ENCODE measurements at regions not wholly inside any gene's neighbourhood (a gene's known extent, or its start where the extent isn't known, plus 50 kb on each side); places are given as distances from the start of the nearest gene placed in this dataset.

DNA sequence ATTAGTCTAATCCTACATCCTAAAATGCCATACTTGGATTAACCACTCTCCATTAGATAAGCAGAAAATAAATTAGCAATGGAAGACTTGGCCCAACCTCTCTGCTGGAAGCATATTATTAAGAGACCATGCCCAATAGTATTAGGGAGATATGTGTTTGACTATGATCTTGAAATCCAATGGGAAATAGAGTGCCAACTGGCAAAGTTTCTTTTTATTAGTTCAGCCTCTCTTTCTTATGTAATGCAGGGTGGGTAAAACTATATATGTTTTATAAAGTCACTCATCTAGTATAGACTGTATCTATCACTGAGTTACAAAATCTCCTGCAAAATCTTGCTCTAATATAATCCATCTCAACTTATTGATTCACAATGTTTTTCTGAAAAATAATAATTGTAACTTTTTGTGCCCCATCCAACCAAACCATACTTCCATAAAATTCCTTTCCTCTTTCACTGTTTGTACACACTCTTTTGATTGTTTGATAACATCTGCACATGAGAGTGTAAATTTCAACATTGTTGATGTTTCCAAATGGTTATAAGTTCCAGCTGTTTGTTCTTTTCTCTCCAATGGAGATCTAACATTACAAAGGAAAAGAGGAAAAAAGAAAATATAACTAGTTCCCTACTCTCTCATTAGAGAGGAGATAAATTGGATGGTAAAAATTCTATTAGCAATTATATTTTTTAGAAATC lies 408.1 kb upstream of the ADGRL2 start:
- in situ Hi-C loops (cut with HindIII; ENCODE audit: low pct_ligation_motif_present, low pct_unique_long_range_greater_than_20kb, low sequenced_read_pairs): no loop called here
- DNase-seq: no peak

DNA sequence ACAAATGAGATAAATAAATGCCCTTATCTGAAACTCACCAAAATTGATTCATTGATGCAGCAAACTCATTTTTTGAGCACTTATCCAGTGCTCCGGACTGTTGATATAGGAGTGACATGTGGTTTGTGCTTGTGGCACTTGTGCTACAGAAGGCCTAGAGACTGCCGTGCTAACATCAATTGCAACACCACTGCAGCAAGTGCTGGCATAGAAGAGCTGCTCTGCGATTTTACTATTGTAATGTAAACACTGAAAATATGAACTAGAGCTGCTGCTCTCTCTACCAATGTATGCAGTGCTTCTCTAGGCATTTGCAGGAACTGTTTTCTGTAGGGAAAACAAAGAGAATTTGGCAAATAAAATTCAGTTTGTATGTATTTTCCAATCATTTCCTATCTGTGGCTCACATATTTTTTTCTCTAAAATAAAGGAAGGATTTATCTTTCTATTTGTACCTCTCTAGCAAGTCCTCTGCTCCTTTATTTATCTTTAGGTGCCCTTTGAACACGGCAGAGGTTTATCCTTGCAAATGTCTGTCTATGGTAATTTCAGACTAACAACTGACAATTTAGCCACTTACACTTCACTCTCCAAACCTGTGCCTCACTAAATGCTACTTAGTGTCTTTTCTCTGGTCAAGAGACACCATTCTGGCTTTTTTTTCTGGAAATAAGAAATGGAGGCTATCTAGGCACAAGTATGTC lies 409.5 kb upstream of the ADGRL2 start:
- in situ Hi-C loops (cut with HindIII; ENCODE audit: low pct_ligation_motif_present, low pct_unique_long_range_greater_than_20kb, low sequenced_read_pairs): no loop called here
- DNase-seq: no peak

DNA sequence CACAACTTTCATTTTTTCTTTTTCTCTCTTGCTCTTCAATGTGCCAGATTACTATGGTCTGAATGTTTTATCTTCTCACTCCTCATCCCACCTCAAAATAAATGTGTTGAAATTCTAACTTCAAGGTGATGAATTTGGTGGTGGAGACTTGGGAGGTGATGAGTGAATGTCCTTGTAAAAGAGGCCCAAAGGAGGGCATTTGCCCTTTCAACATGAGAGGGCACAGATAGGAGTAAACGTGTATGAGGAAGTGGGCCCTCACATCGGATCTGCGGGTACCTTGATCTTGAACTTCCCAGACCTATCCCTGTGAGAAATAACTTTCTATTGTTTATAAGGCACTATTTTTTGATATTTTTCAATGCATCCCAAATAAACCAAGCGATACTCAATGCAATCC lies 412.3 kb upstream of the ADGRL2 start:
- no peak for DNase-seq
- in situ Hi-C loops (cut with HindIII; ENCODE audit: low pct_ligation_motif_present, low pct_unique_long_range_greater_than_20kb, low sequenced_read_pairs): no loop called here

DNA sequence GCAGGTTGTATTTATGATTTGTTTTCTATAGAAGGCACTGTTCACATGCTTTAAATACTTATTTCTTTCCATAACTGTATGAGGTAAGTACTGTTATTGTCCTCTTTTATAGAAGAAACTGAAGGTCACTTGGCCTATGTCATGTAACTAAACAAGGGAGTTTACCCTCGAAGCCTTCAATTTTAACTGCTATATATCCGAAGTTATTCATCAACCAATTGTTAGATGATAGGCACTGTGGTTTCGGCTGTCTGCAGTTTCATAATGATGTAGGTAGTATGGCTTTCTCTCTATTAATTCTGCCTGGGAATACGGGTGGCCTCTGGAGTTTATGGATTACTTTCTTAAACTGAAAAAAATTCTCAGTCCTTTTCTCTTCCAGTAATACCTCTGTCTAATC lies 413.3 kb upstream of the ADGRL2 start:
- in situ Hi-C loops (cut with HindIII; ENCODE audit: low pct_ligation_motif_present, low pct_unique_long_range_greater_than_20kb, low sequenced_read_pairs): no loop called here

DNA sequence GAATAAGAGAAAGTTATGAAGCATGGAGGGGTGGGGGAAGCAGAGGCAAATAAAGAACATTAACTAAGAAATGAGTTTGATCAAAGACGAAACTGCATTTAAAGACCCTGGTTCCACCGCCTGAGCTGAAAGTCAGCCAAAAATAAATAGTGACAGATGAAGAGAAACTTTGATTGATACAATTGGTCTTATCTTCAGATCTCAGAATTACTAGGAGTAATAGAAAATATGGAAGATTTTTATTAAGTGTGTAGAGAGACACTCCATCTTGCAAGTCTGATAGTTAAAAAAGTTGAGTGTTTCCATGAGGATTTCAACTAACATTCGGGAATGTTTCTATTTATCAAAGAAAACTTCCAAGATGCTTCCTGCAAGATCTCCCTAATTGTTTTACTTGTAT lies 418.2 kb upstream of the ADGRL2 start:
- in situ Hi-C loops (cut with HindIII; ENCODE audit: low pct_ligation_motif_present, low pct_unique_long_range_greater_than_20kb, low sequenced_read_pairs): no loop called here
- no peak for DNase-seq

More for the DNA sequence above, 413.3 kb upstream of the ADGRL2 start:
- DNase-seq: no peak

DNA sequence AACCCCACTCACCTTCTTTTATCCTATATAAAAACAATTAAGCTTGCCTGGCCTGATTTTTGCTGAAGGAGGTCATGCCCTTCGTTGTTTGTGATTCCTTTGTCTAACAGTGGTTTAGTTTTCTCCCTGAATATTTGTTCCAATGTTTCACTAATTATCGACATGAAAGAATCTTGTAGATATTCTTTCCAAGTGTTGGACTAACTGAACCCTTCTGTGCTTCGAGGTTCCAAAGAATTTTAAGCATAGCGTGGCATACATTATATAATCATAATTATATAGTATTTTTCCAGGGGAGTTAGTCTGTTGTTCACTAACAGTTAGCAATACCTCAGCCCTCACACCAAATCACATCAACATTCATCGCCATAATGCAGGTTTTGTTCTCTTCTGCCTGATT lies 418.9 kb upstream of the ADGRL2 start:
- DNase-seq: no peak
- in situ Hi-C loops (cut with HindIII; ENCODE audit: low pct_ligation_motif_present, low pct_unique_long_range_greater_than_20kb, low sequenced_read_pairs): no loop called here

DNA sequence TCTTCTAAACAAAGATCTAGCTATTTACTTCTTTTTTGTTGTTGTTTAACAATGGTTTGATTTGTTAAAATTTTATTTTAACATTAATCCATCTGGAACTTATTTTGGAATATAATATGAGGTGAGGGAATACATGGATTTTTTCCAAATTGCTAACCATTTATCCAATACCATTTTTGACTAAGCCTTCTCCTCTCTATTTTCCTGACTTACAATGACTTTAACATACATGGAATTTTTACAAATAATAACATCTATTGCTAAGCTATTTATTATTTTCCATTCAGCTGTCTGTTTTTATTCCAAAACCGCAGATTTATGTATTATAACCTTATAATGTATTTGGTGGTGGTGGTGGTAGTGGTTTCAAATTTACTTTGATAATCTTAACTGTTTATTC lies 420.3 kb upstream of the ADGRL2 start:
- in situ Hi-C loops (cut with HindIII; ENCODE audit: low pct_ligation_motif_present, low pct_unique_long_range_greater_than_20kb, low sequenced_read_pairs): no loop called here
- DNase-seq: no peak

DNA sequence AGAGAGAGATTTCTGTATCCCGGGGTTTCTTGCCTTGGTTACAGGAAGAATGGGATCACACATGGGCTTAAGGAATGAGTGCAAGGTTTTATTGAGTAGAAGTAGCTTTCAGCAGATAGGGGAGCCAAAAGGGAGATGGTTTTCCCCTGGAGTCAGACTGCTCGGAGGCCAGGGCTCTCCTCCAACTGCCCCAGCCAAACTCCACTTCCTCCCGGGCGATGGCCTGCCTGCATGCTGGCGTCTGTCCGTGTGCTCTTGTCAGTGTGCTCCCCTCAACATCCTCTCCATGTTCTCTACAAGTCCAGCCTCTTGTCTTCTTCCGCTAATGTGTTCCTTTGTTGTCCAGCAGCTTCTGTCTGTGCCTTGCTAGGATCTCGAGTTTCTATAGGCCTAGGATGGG lies 421.3 kb upstream of the ADGRL2 start:
- in situ Hi-C loops (cut with HindIII; ENCODE audit: low pct_ligation_motif_present, low pct_unique_long_range_greater_than_20kb, low sequenced_read_pairs): no loop called here
- no peak for DNase-seq

DNA sequence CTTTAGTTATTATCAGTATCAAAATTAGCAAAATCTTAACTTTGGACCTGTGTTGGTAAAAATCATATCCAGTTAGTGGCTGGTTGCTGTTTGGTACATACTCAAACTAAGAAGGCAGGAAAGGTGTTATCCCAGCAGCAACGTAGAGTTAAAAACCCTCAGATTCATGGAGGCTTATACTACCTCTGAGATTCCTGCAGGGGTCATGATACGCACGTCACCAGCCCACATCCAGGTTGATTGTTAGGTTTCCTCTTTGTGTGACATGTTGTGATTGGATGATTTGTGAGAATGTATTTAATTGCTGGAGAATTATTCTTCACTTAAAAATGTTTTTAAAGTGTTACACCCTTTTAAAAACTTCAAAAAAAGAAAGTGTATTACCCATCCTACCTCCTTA lies 423.3 kb upstream of the ADGRL2 start:
- no peak for DNase-seq
- in situ Hi-C loops (cut with HindIII; ENCODE audit: low pct_ligation_motif_present, low pct_unique_long_range_greater_than_20kb, low sequenced_read_pairs): no loop called here

DNA sequence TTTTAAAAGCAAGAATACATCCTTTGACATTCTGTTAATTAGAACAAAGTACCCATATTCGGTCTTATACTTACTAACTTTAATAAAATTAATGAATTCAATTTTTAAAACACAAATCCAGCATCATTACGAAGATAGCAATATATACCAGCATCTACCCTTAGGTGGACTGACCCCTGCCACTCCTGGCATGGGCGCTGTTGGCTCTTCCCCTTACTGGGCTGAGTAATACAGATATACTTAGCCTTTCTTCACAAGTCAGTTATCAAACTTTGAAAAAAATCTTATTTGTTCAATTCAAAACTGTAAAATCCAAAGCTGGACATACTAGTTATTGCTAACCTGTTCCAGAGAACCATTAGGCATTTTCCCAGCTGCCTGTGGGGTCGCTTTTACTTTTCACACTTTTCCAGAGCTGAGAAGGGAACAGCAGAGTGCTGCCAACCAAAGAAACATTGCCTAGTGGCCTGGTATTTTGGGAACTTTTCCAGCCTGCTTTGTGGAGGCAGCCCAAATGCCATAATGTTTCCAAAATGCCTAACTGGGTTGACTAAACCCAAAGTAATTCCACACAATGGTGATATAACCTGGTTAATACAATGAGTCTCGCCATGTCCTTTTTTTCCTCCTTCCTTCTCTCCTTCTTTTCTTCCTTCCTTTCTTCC lies 424.7 kb upstream of the ADGRL2 start:
- in situ Hi-C loops (cut with HindIII; ENCODE audit: low pct_ligation_motif_present, low pct_unique_long_range_greater_than_20kb, low sequenced_read_pairs): no loop called here
- no peak for DNase-seq

DNA sequence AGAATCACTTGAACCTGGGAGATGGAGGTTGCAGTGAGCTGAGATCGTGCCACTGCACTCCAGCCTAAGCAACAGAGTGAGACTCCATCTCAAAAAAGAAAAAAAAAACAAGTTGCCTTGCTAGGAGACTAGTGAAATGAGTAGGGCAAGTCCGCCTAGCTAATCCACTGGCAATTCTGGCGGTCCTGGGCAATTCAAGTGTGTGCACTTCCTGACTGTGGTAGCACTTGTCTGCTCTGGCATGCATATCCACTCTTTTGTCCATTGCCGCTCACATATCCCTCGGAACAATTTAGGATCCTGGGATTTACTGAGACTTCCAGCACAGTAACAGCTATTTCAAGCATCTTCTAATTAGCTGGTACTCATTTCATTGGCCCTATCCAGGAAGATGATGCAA lies 426.3 kb upstream of the ADGRL2 start:
- in situ Hi-C loops (cut with HindIII; ENCODE audit: low pct_ligation_motif_present, low pct_unique_long_range_greater_than_20kb, low sequenced_read_pairs): no loop called here
- DNase-seq: no peak

DNA sequence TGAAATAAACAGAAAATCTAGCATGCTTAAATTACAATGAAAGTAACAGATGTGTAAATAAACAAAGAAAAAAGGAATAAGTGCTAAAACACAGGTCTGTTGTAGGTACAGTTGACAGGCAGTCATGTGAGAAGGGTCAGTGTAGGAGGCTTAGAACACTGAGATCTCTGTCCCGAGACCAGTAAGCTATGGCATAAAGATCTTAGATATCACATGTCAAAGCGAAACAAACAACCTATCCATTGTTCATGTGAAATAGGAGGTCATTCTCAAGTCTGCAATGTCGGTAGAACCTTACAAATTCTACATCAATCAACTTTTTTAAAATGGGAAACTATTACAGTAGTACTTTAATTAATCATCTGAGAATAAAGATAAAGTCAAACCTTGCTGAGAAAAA lies 428.9 kb upstream of the ADGRL2 start:
- in situ Hi-C loops (cut with HindIII; ENCODE audit: low pct_ligation_motif_present, low pct_unique_long_range_greater_than_20kb, low sequenced_read_pairs): no loop called here
- no peak for DNase-seq

DNA sequence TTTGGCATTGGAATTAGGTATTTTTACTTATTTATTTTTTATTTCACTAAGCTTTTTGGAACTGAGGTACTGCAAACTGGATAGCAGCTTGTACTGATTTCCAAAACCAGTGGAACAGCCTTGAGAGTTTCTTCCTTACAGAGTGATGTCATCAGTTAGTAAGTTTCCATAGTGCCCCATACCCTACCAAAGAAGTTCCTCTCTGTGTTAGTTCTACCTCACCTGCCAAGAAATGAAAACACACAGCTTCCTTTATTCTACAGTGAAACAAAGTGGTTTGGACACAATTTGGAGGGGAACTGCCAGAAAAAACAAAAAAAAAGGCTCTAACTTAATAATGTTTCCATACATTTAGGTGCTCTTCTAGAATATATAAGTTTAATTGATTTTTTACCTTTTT lies 430.9 kb upstream of the ADGRL2 start:
- in situ Hi-C loops (cut with HindIII; ENCODE audit: low pct_ligation_motif_present, low pct_unique_long_range_greater_than_20kb, low sequenced_read_pairs): no loop called here
- DNase-seq: no peak

DNA sequence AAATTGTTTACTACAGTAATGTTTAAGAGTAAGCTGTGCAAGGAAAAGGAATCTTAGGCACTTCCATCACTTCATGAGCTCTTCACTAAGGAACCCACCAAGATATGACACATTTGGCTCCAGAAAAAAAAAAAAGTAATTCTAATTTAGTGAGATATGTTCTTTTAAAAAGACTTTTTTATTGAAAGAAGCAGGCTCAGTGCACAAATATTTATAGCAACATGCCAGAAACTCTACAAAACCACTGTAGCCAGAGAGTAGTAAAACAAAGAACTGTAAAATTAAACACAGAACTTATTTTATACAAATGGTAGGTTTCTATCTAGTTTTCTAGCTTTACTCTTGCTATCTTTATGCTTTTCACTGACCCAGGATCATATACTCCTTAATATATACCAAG lies 434.6 kb upstream of the ADGRL2 start:
- DNase-seq: no peak
- in situ Hi-C loops (cut with HindIII; ENCODE audit: low pct_ligation_motif_present, low pct_unique_long_range_greater_than_20kb, low sequenced_read_pairs): no loop called here

DNA sequence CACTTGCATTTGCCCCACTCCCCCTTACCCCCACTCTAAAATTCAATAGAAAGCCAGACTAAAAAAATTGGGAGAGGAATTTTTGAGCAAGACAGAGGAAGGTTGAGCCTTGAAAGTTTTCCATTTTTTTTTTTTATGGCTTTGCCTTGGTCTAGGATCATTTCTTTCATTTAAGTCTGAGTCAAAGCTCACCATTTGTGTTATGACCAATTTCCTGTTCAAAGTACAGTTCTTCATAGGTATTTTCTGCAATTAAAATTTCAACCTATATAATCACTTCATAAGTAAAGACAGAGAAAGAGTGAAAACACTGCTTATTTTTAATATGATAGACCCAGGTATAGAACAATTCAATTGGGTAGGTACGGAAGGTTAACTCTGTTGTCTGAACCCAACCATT lies 436.6 kb upstream of the ADGRL2 start:
- DNase-seq: no peak
- in situ Hi-C loops (cut with HindIII; ENCODE audit: low pct_ligation_motif_present, low pct_unique_long_range_greater_than_20kb, low sequenced_read_pairs): no loop called here

DNA sequence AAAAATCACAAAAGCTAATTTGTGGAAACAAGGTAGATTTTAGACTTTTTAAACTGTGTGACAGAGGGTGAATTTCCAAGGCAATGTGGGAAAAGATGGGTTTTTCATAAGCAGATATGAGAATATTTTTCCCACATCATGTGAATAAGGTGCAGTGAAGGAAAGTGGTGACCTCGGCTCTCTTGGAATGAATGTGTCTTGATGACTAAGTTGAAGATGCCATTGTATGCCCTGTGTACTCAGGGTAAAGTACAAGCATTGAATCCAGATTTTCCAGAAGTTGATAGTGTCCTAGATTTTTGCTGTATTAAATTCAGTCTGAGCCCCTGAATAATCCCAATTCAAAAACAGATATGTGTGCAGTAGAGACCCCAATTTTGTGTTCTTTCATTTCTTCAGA lies 442.6 kb upstream of the ADGRL2 start:
- DNase-seq: no peak
- in situ Hi-C loops (cut with HindIII; ENCODE audit: low pct_ligation_motif_present, low pct_unique_long_range_greater_than_20kb, low sequenced_read_pairs): no loop called here

DNA sequence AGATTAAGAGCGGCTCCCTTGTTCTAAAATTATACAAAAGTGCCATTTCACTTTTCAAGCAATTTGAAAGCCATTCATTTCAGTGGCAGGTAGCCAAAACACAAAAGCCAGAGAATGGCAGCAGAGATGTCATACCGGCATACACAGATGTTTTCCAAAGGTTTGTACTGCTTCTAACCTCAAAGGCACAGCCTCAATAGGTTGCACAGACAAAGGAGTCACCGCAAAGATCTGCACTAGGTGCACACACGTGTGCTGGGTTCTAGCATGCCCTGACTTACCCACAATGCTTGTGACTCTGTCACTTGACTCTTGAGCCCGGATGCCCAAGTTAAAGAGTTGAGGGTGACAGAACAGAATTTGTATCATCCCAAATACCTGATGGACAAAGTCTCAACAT lies 448.9 kb upstream of the ADGRL2 start:
- in situ Hi-C loops (cut with HindIII; ENCODE audit: low pct_ligation_motif_present, low pct_unique_long_range_greater_than_20kb, low sequenced_read_pairs): no loop called here
- no peak for DNase-seq

DNA sequence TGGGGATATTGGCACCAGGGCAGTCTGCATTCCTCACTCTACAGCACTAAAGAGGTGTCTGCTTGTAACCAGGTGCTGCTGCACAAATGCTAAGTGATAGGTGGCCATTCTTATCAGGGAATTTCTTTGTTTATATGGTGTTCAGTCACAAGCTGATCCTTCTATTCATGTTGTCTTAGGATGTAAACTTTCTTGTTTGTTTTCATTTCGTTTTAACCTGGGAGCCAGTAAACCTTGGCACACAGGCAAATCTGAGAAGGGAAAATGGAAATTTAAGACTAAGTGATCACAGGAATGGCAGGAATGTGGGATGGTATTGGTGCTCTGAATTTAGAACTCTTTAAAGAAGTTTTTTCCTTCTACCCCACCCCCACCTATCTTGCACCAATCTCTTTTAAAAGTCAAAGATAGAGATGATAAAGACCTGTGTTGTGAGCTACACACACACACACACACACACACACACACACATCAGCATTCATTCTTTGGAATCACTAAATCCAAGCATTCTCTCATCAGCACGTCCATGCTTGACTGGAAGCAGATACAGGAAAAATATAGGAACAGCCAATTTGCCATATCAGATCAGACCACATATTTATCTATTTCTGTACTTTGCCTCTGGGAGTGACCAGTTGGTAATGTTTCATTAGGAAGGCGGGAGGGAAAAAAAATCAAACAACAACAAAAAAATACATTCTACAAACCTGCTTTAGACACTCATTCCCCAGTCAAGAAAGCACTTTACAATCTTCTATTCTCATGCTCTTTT lies 451.4 kb upstream of the ADGRL2 start:
- DNase-seq: no peak
- in situ Hi-C loops (cut with HindIII; ENCODE audit: low pct_ligation_motif_present, low pct_unique_long_range_greater_than_20kb, low sequenced_read_pairs): no loop called here

DNA sequence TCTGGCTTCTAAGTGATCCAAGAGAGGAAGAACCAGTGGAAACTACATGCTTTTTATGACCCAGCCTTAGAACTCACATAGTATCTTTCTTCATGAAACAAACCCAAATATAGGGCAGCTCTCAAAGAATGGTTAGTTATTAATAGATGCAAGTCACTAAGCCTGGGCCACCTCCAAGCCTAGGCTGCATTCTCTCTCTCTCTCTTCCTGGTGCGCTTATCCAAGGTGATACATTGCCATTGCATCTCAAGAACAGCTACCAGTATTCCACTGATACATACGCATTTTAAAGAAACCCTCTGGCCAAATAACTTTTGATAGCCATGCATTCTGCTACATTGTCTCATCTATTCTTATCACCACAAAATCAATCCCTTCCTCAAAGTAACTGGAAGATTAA lies 455.6 kb upstream of the ADGRL2 start:
- in situ Hi-C loops (cut with HindIII; ENCODE audit: low pct_ligation_motif_present, low pct_unique_long_range_greater_than_20kb, low sequenced_read_pairs): no loop called here

More for the DNA sequence above, 455.6 kb upstream of the ADGRL2 start:
- DNase-seq: no peak
